Upper lobe of right lung (tissue), 1 donor: ENCODE measurements at regions not wholly inside any gene's neighbourhood (a gene's known extent, or its start where the extent isn't known, plus 50 kb on each side); places are given as distances from the start of the nearest gene placed in this dataset.
A peak's percentile ranks its signal among the peaks of the same experiment; 100 is the strongest.

ENCODE experiments used
- ATAC-seq: fragments of 200-7000 bp; cut with Tn5 transposase; one replicate; pipeline ENCODE4 v1.9.1; 2020; ENCODE audit warnings: mild to moderate bottlenecking, moderate library complexity
- DNase-seq: peaks from one replicate; pipeline ENCODE4 v3.0.0-alpha.2; 2020
- H3K27ac ChIP-seq: fragments of 200-600 bp; one replicate; pipeline ENCODE4 v1.8.0; 2022
- H3K27me3 ChIP-seq: fragments of 200-600 bp; one replicate; pipeline ENCODE4 v1.8.0; 2022; ENCODE audit warnings: mild to moderate bottlenecking
- H3K36me3 ChIP-seq: fragments of 200-600 bp; one replicate; pipeline ENCODE4 v1.8.0; 2022
- H3K4me1 ChIP-seq: fragments of 200-600 bp; one replicate; pipeline ENCODE4 v1.8.0; 2022
- H3K4me3 ChIP-seq: fragments of 200-600 bp; one replicate; pipeline ENCODE4 v1.8.0; 2022; ENCODE audit warnings: mild to moderate bottlenecking
- H3K9me3 ChIP-seq: fragments of 200-600 bp; one replicate; pipeline ENCODE4 v1.8.0; 2022
- CTCF ChIP-seq: fragments of 200-600 bp; IDR thresholded peaks from one replicate; pipeline ENCODE4 v1.8.0; 2022; ENCODE audit warnings: antibody characterized with exemption
- intact Hi-C: fragments of 100-400 bp; cut with DNase I; formaldehyde crosslinking; loops from one replicate; pipeline ENCODE4 v1.11.0; 2022
- donor health status: DM: no; HTN: yes; CAD: no; lungs with severe emphysema.

- DNase-seq (no peak), ATAC-seq (no peak)
- H3K9me3 ChIP-seq: no peaks in the 10 kb centered on the region
- no peak for TF ChIP-seq CTCF
- H3K4me1 ChIP-seq: no peaks in the 10 kb centered on the region
- no peak overlapping the region for H3K27ac ChIP-seq
- intact Hi-C loops: no loop called here
- H3K36me3 ChIP-seq: no peaks in the 10 kb centered on the region
- H3K4me3 ChIP-seq: no peak overlapping the region
- H3K27me3 ChIP-seq: no peaks in the 10 kb centered on the region
Measured at GRCh38 chr5:20556115-20556763, 568.2 kb upstream of the CDH18 start.

GRCh38 chr5:20555034-20555433 lies 567.0 kb upstream of the CDH18 start:
- TF ChIP-seq CTCF: no peak
- Histone ChIP-seq H3K27ac (no peak overlapping the region), H3K36me3 (no peaks in the 10 kb centered on the region), H3K4me1 (no peaks in the 10 kb centered on the region), H3K27me3 (no peaks in the 10 kb centered on the region), H3K9me3 (no peaks in the 10 kb centered on the region), H3K4me3 (no peak overlapping the region)
- ATAC-seq (no peak), DNase-seq (no peak)
- intact Hi-C loops: no loop called here

GRCh38 chr5:20554001-20554400 lies 566.0 kb upstream of the CDH18 start:
- Histone ChIP-seq H3K4me1 (no peaks in the 10 kb centered on the region), H3K9me3 (no peaks in the 10 kb centered on the region), H3K27ac (no peak overlapping the region), H3K4me3 (no peak overlapping the region), H3K27me3 (no peaks in the 10 kb centered on the region), H3K36me3 (no peaks in the 10 kb centered on the region)
- intact Hi-C loops: no loop called here
- TF ChIP-seq CTCF: no peak
- no peak for DNase-seq
- no peak for ATAC-seq

- H3K9me3 ChIP-seq: no peaks in the 10 kb centered on the region
- no peak overlapping the region for H3K4me3 ChIP-seq
- H3K27me3 ChIP-seq: no peaks in the 10 kb centered on the region
- no peak for ATAC-seq
- H3K36me3 ChIP-seq: no peaks in the 10 kb centered on the region
- DNase-seq: no peak
- intact Hi-C loops: no loop called here
- no peaks in the 10 kb centered on the region for H3K4me1 ChIP-seq
- no peak overlapping the region for H3K27ac ChIP-seq
- TF ChIP-seq CTCF: no peak
Measured at GRCh38 chr5:20537911-20538703, 550.1 kb upstream of the CDH18 start.

GRCh38 chr5:20536813-20537212 lies 548.8 kb upstream of the CDH18 start:
- intact Hi-C loops: no loop called here
- H3K36me3 ChIP-seq: no peaks in the 10 kb centered on the region
- no peak for TF ChIP-seq CTCF
- ATAC-seq (peak; percentile 14), DNase-seq (no peak)
- H3K9me3 ChIP-seq: no peaks in the 10 kb centered on the region
- H3K4me1 ChIP-seq: no peaks in the 10 kb centered on the region
- no peaks in the 10 kb centered on the region for H3K27me3 ChIP-seq
- no peak overlapping the region for H3K4me3 ChIP-seq
- no peak overlapping the region for H3K27ac ChIP-seq
